MM.1S (cell line): ENCODE measurements at regions not wholly inside any gene's neighbourhood (a gene's known extent, or its start where the extent isn't known, plus 50 kb on each side); places are given as distances from the start of the nearest gene placed in this dataset.

Experiments used
- DNase-seq: peaks from one replicate; pipeline ENCODE4 v3.0.0-alpha.2; 2015
- H2AFZ ChIP-seq: fragments of 300-600 bp; sonication (generic); 2 replicates; pipeline ENCODE4 v1.6.0; 2016; ENCODE audit warnings: antibody characterized with exemption, low read length
- H3F3A ChIP-seq: fragments of 300-600 bp; sonication (generic); 2 replicates; pipeline ENCODE4 v1.6.1; 2016; ENCODE audit warnings: mild to moderate bottlenecking, antibody characterized with exemption, low read length, moderate library complexity, mixed read lengths; ENCODE audit not compliant: insufficient read depth
- H3K27ac ChIP-seq: fragments of 300-600 bp; sonication (generic); 2 replicates; pipeline ENCODE4 v1.5.1; 2016; ENCODE audit warnings: mild to moderate bottlenecking, low read length
- H3K27me3 ChIP-seq: fragments of 300-600 bp; sonication (generic); replicated peaks from 2 replicates; pipeline ENCODE4 v1.6.0; 2016; ENCODE audit warnings: low read length; ENCODE audit not compliant: insufficient read depth
- H3K36me3 ChIP-seq: fragments of 300-600 bp; sonication (generic); replicated peaks from 2 replicates; pipeline ENCODE4 v1.6.1; 2016; ENCODE audit warnings: mild to moderate bottlenecking, low read length, mixed read lengths; ENCODE audit not compliant: insufficient read depth
- H3K4me1 ChIP-seq: fragments of 300-600 bp; sonication (generic); 2 replicates; pipeline ENCODE4 v1.6.1; 2016; ENCODE audit warnings: low read length, mixed read lengths
- H3K4me2 ChIP-seq: fragments of 300-600 bp; sonication (generic); 2 replicates; pipeline ENCODE4 v1.6.0; 2016; ENCODE audit warnings: low read depth, low read length
- H3K4me3 ChIP-seq: fragments of 300-600 bp; sonication (generic); 2 replicates; pipeline ENCODE4 v1.5.1; 2016; ENCODE audit warnings: low read length, mixed read lengths
- H3K79me2 ChIP-seq: fragments of 300-600 bp; sonication (generic); 2 replicates; pipeline ENCODE4 v1.6.1; 2016; ENCODE audit warnings: mixed run types, low read length, mixed read lengths
- H3K9ac ChIP-seq: fragments of 300-600 bp; sonication (generic); 2 replicates; pipeline ENCODE4 v1.6.1; 2016; ENCODE audit warnings: low read length, mixed read lengths
- H3K9me2 ChIP-seq: fragments of 300-600 bp; sonication (generic); replicated peaks from 2 replicates; pipeline ENCODE4 v1.6.1; 2016; ENCODE audit warnings: mild to moderate bottlenecking, low read length, mixed read lengths; ENCODE audit not compliant: insufficient read depth
- H3K9me3 ChIP-seq: fragments of 300-600 bp; sonication (generic); replicated peaks from 2 replicates; pipeline ENCODE4 v1.6.1; 2016; ENCODE audit warnings: mild to moderate bottlenecking, low read length, mixed read lengths; ENCODE audit not compliant: insufficient read depth
- H4K20me1 ChIP-seq: fragments of 300-600 bp; sonication (generic); 2 replicates; pipeline ENCODE4 v1.6.1; 2016; ENCODE audit warnings: mild to moderate bottlenecking, low read length, moderate library complexity, mixed read lengths; ENCODE audit not compliant: insufficient read depth
- EZH2 ChIP-seq: fragments of 300-600 bp; sonication (generic); optimal IDR thresholded peaks from 2 replicates; pipeline ENCODE3; 2017; ENCODE audit warnings: low read depth, mild to moderate bottlenecking, antibody characterized with exemption, low read length, mixed read lengths
- EZH2phosphoT487 ChIP-seq: fragments of 300-600 bp; sonication (generic); IDR thresholded peaks from 2 replicates; pipeline ENCODE4 v1.6.1; 2018; ENCODE audit warnings: antibody characterized with exemption, low read length
- TF ChIP-seq, protein P1 (sequence below): fragments of 300-600 bp; sonication (generic); IDR thresholded peaks from 2 replicates; pipeline ENCODE4 v1.5.1; 2016; ENCODE audit warnings: antibody characterized with exemption, low read length, mixed read lengths

DNA sequence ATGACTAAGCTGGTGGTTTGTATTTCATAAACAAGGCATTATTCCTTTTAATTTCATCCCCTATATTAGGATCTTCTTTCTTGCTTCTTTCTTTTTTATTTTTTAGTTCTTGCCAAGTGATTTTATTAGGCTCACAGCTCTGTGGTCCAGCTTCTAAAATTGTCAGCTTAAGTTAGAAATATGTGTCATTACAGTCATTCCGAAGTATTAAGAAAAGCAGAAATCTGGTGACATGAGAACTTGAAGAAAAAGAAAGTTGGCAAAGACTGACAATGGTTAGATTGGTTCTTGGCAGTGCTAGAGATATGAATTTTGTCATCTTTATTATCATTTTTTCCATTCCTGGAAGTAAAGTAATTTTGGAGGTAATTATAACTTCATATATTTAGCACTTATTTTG lies 166.5 kb upstream of the PRR16 start:
- no peak overlapping the region for H2AFZ ChIP-seq
- no peaks in the 10 kb centered on the region for H3K27me3 ChIP-seq
- no peaks in the 10 kb centered on the region for H3F3A ChIP-seq
- H3K79me2 ChIP-seq = no peaks in the 10 kb centered on the region
- H3K9ac ChIP-seq = no peak overlapping the region
- H3K4me3 ChIP-seq = no peak overlapping the region
- no peak overlapping the region for H3K27ac ChIP-seq
- no peak for DNase-seq
- no peaks in the 10 kb centered on the region for H4K20me1 ChIP-seq
- H3K4me2 ChIP-seq = no peak overlapping the region
- H3K4me1 ChIP-seq = no peaks in the 10 kb centered on the region
- TF ChIP-seq EZH2phosphoT487 = no peak
- TF ChIP-seq EZH2 = no peak
- TF ChIP-seq, protein P1, sequence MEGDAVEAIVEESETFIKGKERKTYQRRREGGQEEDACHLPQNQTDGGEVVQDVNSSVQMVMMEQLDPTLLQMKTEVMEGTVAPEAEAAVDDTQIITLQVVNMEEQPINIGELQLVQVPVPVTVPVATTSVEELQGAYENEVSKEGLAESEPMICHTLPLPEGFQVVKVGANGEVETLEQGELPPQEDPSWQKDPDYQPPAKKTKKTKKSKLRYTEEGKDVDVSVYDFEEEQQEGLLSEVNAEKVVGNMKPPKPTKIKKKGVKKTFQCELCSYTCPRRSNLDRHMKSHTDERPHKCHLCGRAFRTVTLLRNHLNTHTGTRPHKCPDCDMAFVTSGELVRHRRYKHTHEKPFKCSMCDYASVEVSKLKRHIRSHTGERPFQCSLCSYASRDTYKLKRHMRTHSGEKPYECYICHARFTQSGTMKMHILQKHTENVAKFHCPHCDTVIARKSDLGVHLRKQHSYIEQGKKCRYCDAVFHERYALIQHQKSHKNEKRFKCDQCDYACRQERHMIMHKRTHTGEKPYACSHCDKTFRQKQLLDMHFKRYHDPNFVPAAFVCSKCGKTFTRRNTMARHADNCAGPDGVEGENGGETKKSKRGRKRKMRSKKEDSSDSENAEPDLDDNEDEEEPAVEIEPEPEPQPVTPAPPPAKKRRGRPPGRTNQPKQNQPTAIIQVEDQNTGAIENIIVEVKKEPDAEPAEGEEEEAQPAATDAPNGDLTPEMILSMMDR = no peak
- H3K9me3 ChIP-seq = no peaks in the 10 kb centered on the region; the same call in 1 of the 2 replicates
- no peaks in the 10 kb centered on the region for H3K9me2 ChIP-seq
- H3K36me3 ChIP-seq = no peaks in the 10 kb centered on the region

GRCh38 chr5:120298981-120299380 lies 165.1 kb upstream of the PRR16 start:
- no peak for TF ChIP-seq EZH2
- TF ChIP-seq EZH2phosphoT487 = no peak
- TF ChIP-seq, protein P1 = no peak
- DNase-seq = no peak
- H3K36me3 ChIP-seq = no peaks in the 10 kb centered on the region
- no peak overlapping the region for H3K4me2 ChIP-seq
- no peak overlapping the region for H2AFZ ChIP-seq
- no peak overlapping the region for H3K9ac ChIP-seq
- H3K27me3 ChIP-seq = no peaks in the 10 kb centered on the region
- no peaks in the 10 kb centered on the region for H3F3A ChIP-seq
- no peak overlapping the region for H3K4me3 ChIP-seq
- no peaks in the 10 kb centered on the region for H4K20me1 ChIP-seq
- H3K9me3 ChIP-seq = no peaks in the 10 kb centered on the region; the same call in 1 of the 2 replicates
- no peak overlapping the region for H3K27ac ChIP-seq
- H3K4me1 ChIP-seq = no peaks in the 10 kb centered on the region
- H3K79me2 ChIP-seq = no peaks in the 10 kb centered on the region
- H3K9me2 ChIP-seq = no peaks in the 10 kb centered on the region

DNA sequence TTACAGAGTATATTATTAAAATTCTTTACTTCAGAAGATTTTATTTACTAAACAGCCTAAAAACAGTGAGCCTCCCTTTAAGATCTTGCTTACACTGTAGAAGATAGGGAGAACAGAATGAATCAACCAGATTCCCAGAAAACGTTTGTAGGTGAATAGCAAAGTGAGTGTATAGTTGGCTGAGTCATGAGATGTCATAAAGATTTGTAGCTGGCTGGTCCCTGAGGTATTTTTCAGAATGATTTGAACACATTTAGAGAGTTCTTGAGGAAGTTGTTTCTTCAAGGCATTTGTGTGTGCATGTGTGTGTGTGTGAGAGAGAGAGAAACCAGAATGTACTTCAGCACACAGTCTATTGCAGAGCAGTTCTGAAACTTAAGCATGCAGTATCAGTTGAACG lies 159.4 kb upstream of the PRR16 start:
- H3K4me1 ChIP-seq = no peaks in the 10 kb centered on the region
- no peaks in the 10 kb centered on the region for H3K36me3 ChIP-seq
- H4K20me1 ChIP-seq = no peaks in the 10 kb centered on the region
- no peak overlapping the region for H3K27ac ChIP-seq
- no peak overlapping the region for H3K4me2 ChIP-seq
- no peaks in the 10 kb centered on the region for H3F3A ChIP-seq
- TF ChIP-seq, protein P1 = no peak
- TF ChIP-seq EZH2phosphoT487 (no peak), EZH2 (no peak)
- no peaks in the 10 kb centered on the region for H3K27me3 ChIP-seq
- DNase-seq = no peak
- no peaks in the 10 kb centered on the region for H3K79me2 ChIP-seq
- no peak overlapping the region for H3K4me3 ChIP-seq
- H3K9me3 ChIP-seq = no peaks in the 10 kb centered on the region; the same call in 1 of the 2 replicates
- H3K9ac ChIP-seq = no peak overlapping the region
- no peak overlapping the region for H2AFZ ChIP-seq
- no peaks in the 10 kb centered on the region for H3K9me2 ChIP-seq
